ENCODE measurements at regions not wholly inside any gene's neighbourhood (a gene's known extent, or its start where the extent isn't known, plus 50 kb on each side); places are given as distances from the start of the nearest gene placed in this dataset.

GRCh38 chr16:52957199-52957598, 95.5 kb downstream of the CHD9NB start:
- Histone ChIP-seq H3K9me2 (replicated peaks; ENCODE audit: low read depth, low read length) (no peaks in the 10 kb centered on the region), H3K79me2 (ENCODE audit: insufficient read depth, low read length) (no peaks in the 10 kb centered on the region), H3K9me3 (ENCODE audit: insufficient read depth, low read depth, low read length) (no peaks in the 10 kb centered on the region), H3K27me3 (ENCODE audit: insufficient read depth, low read length, poor library complexity, severe bottlenecking) (no peaks in the 10 kb centered on the region), H3K36me3 (ENCODE audit: insufficient read depth, low read length) (no peaks in the 10 kb centered on the region), H4K20me1 (ENCODE audit: insufficient read depth, low read length, poor library complexity, severe bottlenecking) (no peaks in the 10 kb centered on the region), H2AFZ (ENCODE audit: low read length) (no peak overlapping the region), H3F3A (ENCODE audit: low read depth) (no peaks in the 10 kb centered on the region), H3K4me3 (ENCODE audit: low read length, poor library complexity, severe bottlenecking) (no peak overlapping the region), H3K4me1 (ENCODE audit: insufficient read depth, low read length, poor library complexity, severe bottlenecking) (no peaks in the 10 kb centered on the region), H3K9ac (ENCODE audit: low read depth, low read length, poor library complexity, severe bottlenecking) (no peak overlapping the region), H3K4me2 (ENCODE audit: low read depth, low read length, poor library complexity, severe bottlenecking) (no peak overlapping the region)
- TF ChIP-seq EZH2phosphoT487 (IDR thresholded peaks at IDR 0.05; ENCODE audit: borderline replicate concordance) (no peak), CTCF (conservative IDR thresholded peaks at IDR 0.05; ENCODE audit: low read length) (no peak)

GRCh38 chr16:52956044-52956443, 96.7 kb downstream of the CHD9NB start:
- no peak overlapping the region for H2AFZ ChIP-seq (ENCODE audit: low read length)
- no peak for TF ChIP-seq EZH2phosphoT487 (IDR thresholded peaks at IDR 0.05; ENCODE audit: borderline replicate concordance)
- no peak for TF ChIP-seq CTCF (conservative IDR thresholded peaks at IDR 0.05; ENCODE audit: low read length)

GRCh38 chr16:52953215-52953614, 99.5 kb downstream of the CHD9NB start:
- no peaks in the 10 kb centered on the region for H3K4me1 ChIP-seq (ENCODE audit: insufficient read depth, low read length, poor library complexity, severe bottlenecking)
- no peak for TF ChIP-seq EZH2phosphoT487 (IDR thresholded peaks at IDR 0.05; ENCODE audit: borderline replicate concordance)
- TF ChIP-seq CTCF (conservative IDR thresholded peaks at IDR 0.05; ENCODE audit: low read length) = no peak
- H3F3A ChIP-seq (ENCODE audit: low read depth) = no peaks in the 10 kb centered on the region
- no peaks in the 10 kb centered on the region for H3K36me3 ChIP-seq (ENCODE audit: insufficient read depth, low read length)
- H3K4me2 ChIP-seq (ENCODE audit: low read depth, low read length, poor library complexity, severe bottlenecking) = no peak overlapping the region
- H3K9me3 ChIP-seq (ENCODE audit: insufficient read depth, low read depth, low read length) = no peaks in the 10 kb centered on the region
- no peak overlapping the region for H2AFZ ChIP-seq (ENCODE audit: low read length)
- H4K20me1 ChIP-seq (ENCODE audit: insufficient read depth, low read length, poor library complexity, severe bottlenecking) = no peaks in the 10 kb centered on the region
- H3K4me3 ChIP-seq (ENCODE audit: low read length, poor library complexity, severe bottlenecking) = no peak overlapping the region
- no peaks in the 10 kb centered on the region for H3K27me3 ChIP-seq (ENCODE audit: insufficient read depth, low read length, poor library complexity, severe bottlenecking)
- 0 out of 2 replicates have a peak, but pooled peaks cover 4% of the 10 kb centered on the region for H3K9me2 ChIP-seq (replicated peaks; ENCODE audit: low read depth, low read length)
- H3K9ac ChIP-seq (ENCODE audit: low read depth, low read length, poor library complexity, severe bottlenecking) = no peak overlapping the region
- no peaks in the 10 kb centered on the region for H3K79me2 ChIP-seq (ENCODE audit: insufficient read depth, low read length)

More at GRCh38 chr16:52956044-52956443, 96.7 kb downstream of the CHD9NB start:
- Histone ChIP-seq H3K9ac (ENCODE audit: low read depth, low read length, poor library complexity, severe bottlenecking) (no peak overlapping the region), H3K36me3 (ENCODE audit: insufficient read depth, low read length) (no peaks in the 10 kb centered on the region), H3K9me2 (replicated peaks; ENCODE audit: low read depth, low read length) (no peaks in the 10 kb centered on the region), H3K4me3 (ENCODE audit: low read length, poor library complexity, severe bottlenecking) (no peak overlapping the region), H3F3A (ENCODE audit: low read depth) (no peaks in the 10 kb centered on the region), H3K79me2 (ENCODE audit: insufficient read depth, low read length) (no peaks in the 10 kb centered on the region), H4K20me1 (ENCODE audit: insufficient read depth, low read length, poor library complexity, severe bottlenecking) (no peaks in the 10 kb centered on the region), H3K4me2 (ENCODE audit: low read depth, low read length, poor library complexity, severe bottlenecking) (no peak overlapping the region), H3K9me3 (ENCODE audit: insufficient read depth, low read depth, low read length) (no peaks in the 10 kb centered on the region), H3K27me3 (ENCODE audit: insufficient read depth, low read length, poor library complexity, severe bottlenecking) (no peaks in the 10 kb centered on the region), H3K4me1 (ENCODE audit: insufficient read depth, low read length, poor library complexity, severe bottlenecking) (no peaks in the 10 kb centered on the region)

Measured in Loucy (cell line).